Posterior vena cava (tissue), 2 donors: ENCODE measurements at regions not wholly inside any gene's neighbourhood (a gene's known extent, or its start where the extent isn't known, plus 50 kb on each side); places are given as distances from the start of the nearest gene placed in this dataset.

Source experiments
- DNase-seq: peaks from one replicate; pipeline ENCODE4 v3.0.0-alpha.2; 2020; ENCODE audit warnings: low spot score
- intact Hi-C, 2 donors: fragments of 100-400 bp; cut with DNase I; formaldehyde crosslinking; loops; one replicate each; pipeline versions ENCODE4 v1.14.1 to v1.14.2; 2022 to 2023
- donor health status: DM: yes; HTN: yes; CAD: no.
- donor health status: DM: yes; HTN: yes; CAD: no.

- no peak for DNase-seq
- intact Hi-C loops, result no loop called here
These were observed 104.7 kb upstream of the ADPGK start for GRCh38 chr15:72888211-72888610.

GRCh38 chr15:72887376-72887775 is 103.8 kb upstream of the ADPGK start:
- no peak for DNase-seq
- intact Hi-C loops, result no loop called here

- intact Hi-C loops, result no loop called here
- DNase-seq, result no peak
These were observed 100.8 kb upstream of the ADPGK start for GRCh38 chr15:72884311-72884710.

GRCh38 chr15:72873379-72874233 is 90.0 kb upstream of the ADPGK start:
- intact Hi-C loops, result no loop called here
- DNase-seq, result no peak

GRCh38 chr15:72872066-72872845 is 88.7 kb upstream of the ADPGK start:
- no peak for DNase-seq
- intact Hi-C loops, result no loop called here

- DNase-seq, result no peak
- intact Hi-C loops, result no loop called here
These were observed 83.5 kb upstream of the ADPGK start for GRCh38 chr15:72866866-72867616.

- DNase-seq, result no peak
- intact Hi-C loops, result no loop called here
These were observed 82.6 kb upstream of the ADPGK start for GRCh38 chr15:72866182-72866581.

GRCh38 chr15:72865486-72865885 is 81.9 kb upstream of the ADPGK start:
- intact Hi-C loops, result no loop called here
- no peak for DNase-seq

- intact Hi-C loops, result no loop called here
- no peak for DNase-seq
These were observed 81.1 kb upstream of the ADPGK start for GRCh38 chr15:72864681-72865080.

- no peak for DNase-seq
These were observed 77.9 kb upstream of the ADPGK start for GRCh38 chr15:72861354-72861910.

GRCh38 chr15:72859757-72860145 is 76.2 kb upstream of the ADPGK start:
- no peak for DNase-seq
- intact Hi-C loops, result no loop called here

More at GRCh38 chr15:72861354-72861910, 77.9 kb upstream of the ADPGK start:
- intact Hi-C loops, result no loop called here

- DNase-seq, result no peak
- intact Hi-C loops, result no loop called here
These were observed 75.6 kb upstream of the ADPGK start for GRCh38 chr15:72859017-72859756.

- intact Hi-C loops, result no loop called here
- no peak for DNase-seq
These were observed 74.6 kb upstream of the ADPGK start for GRCh38 chr15:72858205-72858604.

GRCh38 chr15:72857331-72858063 is 73.9 kb upstream of the ADPGK start:
- no peak for DNase-seq
- intact Hi-C loops, result no loop called here

GRCh38 chr15:72856549-72857040 is 73.0 kb upstream of the ADPGK start:
- intact Hi-C loops, result no loop called here
- DNase-seq, result no peak

GRCh38 chr15:72855791-72856190 is 72.2 kb upstream of the ADPGK start:
- intact Hi-C loops, result no loop called here
- no peak for DNase-seq

GRCh38 chr15:72852273-72852672 is 68.7 kb upstream of the ADPGK start:
- intact Hi-C loops, result no loop called here
- DNase-seq, result no peak

GRCh38 chr15:72851586-72851985 is 68.0 kb upstream of the ADPGK start:
- intact Hi-C loops, result no loop called here
- DNase-seq, result no peak
